ENCODE measurements at regions not wholly inside any gene's neighbourhood (a gene's known extent, or its start where the extent isn't known, plus 50 kb on each side); places are given as distances from the start of the nearest gene placed in this dataset.

DNA sequence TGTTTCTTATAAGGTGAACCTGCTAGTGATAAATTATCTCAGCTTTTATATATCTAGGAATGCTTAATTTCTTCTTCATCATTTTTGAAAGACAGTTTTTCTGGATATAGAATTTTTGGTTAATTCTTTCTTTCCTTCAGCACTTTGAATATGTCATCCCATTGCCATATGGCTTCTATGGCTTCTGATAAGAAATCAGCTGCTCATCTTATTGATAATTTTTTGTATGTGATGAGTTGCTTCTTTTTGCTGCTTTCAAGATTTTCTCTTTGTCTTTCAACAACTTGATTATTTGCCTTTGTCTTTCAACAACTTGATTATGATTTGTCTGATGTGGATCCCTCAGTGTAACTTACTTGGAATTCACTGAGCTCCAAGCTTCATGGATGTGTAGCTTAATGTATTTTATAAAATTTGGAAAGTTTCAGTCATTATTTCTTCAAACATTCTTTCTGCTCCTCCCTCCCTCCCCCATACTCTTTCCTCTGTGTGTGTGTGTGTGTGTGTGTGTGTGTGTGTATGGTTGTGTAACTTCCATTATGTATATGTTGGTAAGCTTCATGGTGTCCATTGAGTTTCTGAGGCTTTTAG, 243.9 kb downstream of the TLE1 start:
- no peaks in the 10 kb centered on the region for H3K36me3 ChIP-seq (ENCODE audit: insufficient read depth, low read length)
- H3K9me3 ChIP-seq (ENCODE audit: insufficient read depth, low read depth, low read length): peaks cover 13% of the 10 kb centered on the region; the same call in 1 of the 2 replicates
- H2AFZ ChIP-seq (ENCODE audit: low read length): no peak overlapping the region
- H3K4me2 ChIP-seq (ENCODE audit: low read depth, low read length, poor library complexity, severe bottlenecking): no peak overlapping the region
- H3K4me3 ChIP-seq (ENCODE audit: low read length, poor library complexity, severe bottlenecking): no peak overlapping the region
- H3K9ac ChIP-seq (ENCODE audit: low read depth, low read length, poor library complexity, severe bottlenecking): no peak overlapping the region
- no peaks in the 10 kb centered on the region for H3K4me1 ChIP-seq (ENCODE audit: insufficient read depth, low read length, poor library complexity, severe bottlenecking)
- no peaks in the 10 kb centered on the region for H3K27me3 ChIP-seq (ENCODE audit: insufficient read depth, low read length, poor library complexity, severe bottlenecking)
- no peaks in the 10 kb centered on the region for H3K79me2 ChIP-seq (ENCODE audit: insufficient read depth, low read length)
- no peaks in the 10 kb centered on the region for H3F3A ChIP-seq (ENCODE audit: low read depth)
- TF ChIP-seq, protein P1, sequence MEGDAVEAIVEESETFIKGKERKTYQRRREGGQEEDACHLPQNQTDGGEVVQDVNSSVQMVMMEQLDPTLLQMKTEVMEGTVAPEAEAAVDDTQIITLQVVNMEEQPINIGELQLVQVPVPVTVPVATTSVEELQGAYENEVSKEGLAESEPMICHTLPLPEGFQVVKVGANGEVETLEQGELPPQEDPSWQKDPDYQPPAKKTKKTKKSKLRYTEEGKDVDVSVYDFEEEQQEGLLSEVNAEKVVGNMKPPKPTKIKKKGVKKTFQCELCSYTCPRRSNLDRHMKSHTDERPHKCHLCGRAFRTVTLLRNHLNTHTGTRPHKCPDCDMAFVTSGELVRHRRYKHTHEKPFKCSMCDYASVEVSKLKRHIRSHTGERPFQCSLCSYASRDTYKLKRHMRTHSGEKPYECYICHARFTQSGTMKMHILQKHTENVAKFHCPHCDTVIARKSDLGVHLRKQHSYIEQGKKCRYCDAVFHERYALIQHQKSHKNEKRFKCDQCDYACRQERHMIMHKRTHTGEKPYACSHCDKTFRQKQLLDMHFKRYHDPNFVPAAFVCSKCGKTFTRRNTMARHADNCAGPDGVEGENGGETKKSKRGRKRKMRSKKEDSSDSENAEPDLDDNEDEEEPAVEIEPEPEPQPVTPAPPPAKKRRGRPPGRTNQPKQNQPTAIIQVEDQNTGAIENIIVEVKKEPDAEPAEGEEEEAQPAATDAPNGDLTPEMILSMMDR (conservative IDR thresholded peaks at IDR 0.05; ENCODE audit: low read length): no peak
- no peak for TF ChIP-seq EZH2phosphoT487 (IDR thresholded peaks at IDR 0.05; ENCODE audit: borderline replicate concordance)
- no peaks in the 10 kb centered on the region for H4K20me1 ChIP-seq (ENCODE audit: insufficient read depth, low read length, poor library complexity, severe bottlenecking)
- no peaks in the 10 kb centered on the region for H3K9me2 ChIP-seq (replicated peaks; ENCODE audit: low read depth, low read length)

DNA sequence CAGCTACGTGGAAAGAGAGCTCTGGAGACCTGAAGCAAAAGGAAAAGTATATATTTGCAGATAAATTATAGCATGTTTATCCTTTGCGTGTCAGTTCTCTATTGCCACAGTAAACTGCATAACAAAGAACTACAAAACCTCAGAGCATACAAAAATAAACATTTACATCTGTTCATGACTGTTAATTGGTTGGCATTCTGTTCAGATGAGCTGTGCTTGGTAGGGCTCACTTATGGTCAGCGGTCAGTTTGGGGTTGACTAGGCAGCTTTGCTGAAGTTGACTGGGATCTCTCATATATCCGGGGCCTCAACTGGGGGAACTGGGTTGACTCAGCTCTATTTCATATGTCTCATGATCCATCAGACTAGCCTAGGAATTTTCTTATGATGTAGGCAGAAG, 257.7 kb downstream of the TLE1 start:
- TF ChIP-seq, protein P1 (conservative IDR thresholded peaks at IDR 0.05; ENCODE audit: low read length): no peak
- no peak for TF ChIP-seq EZH2phosphoT487 (IDR thresholded peaks at IDR 0.05; ENCODE audit: borderline replicate concordance)
- Histone ChIP-seq H3K36me3 (ENCODE audit: insufficient read depth, low read length) (no peaks in the 10 kb centered on the region), H3F3A (ENCODE audit: low read depth) (no peaks in the 10 kb centered on the region), H3K4me3 (ENCODE audit: low read length, poor library complexity, severe bottlenecking) (no peak overlapping the region), H3K9me2 (replicated peaks; ENCODE audit: low read depth, low read length) (no peaks in the 10 kb centered on the region), H3K9me3 (ENCODE audit: insufficient read depth, low read depth, low read length) (peaks cover 20% of the 10 kb centered on the region; the same call in 1 of the 2 replicates), H3K9ac (ENCODE audit: low read depth, low read length, poor library complexity, severe bottlenecking) (no peak overlapping the region), H3K4me1 (ENCODE audit: insufficient read depth, low read length, poor library complexity, severe bottlenecking) (no peaks in the 10 kb centered on the region), H3K27me3 (ENCODE audit: insufficient read depth, low read length, poor library complexity, severe bottlenecking) (peaks cover 7% of the 10 kb centered on the region), H3K79me2 (ENCODE audit: insufficient read depth, low read length) (no peaks in the 10 kb centered on the region), H2AFZ (ENCODE audit: low read length) (no peak overlapping the region), H4K20me1 (ENCODE audit: insufficient read depth, low read length, poor library complexity, severe bottlenecking) (no peaks in the 10 kb centered on the region), H3K4me2 (ENCODE audit: low read depth, low read length, poor library complexity, severe bottlenecking) (no peak overlapping the region)

DNA sequence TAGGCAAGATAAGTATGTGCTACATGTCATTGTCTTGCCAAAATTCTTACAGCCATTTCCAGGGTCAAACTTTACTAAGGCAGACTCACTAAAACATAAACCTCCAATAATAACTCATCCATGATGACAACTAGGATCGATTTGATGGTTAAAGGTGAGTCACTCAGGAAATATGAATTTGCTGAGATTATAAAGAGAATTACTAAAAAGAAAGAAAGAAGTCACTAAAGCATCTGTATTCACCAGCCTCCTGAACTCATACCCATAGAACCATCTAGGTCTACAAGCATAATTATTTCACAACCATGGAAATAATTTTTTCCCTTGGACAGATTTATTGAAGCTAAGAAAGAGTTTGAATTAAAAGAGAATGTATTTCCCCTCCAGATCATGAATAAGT, 258.6 kb downstream of the TLE1 start:
- Histone ChIP-seq H3K9me2 (replicated peaks; ENCODE audit: low read depth, low read length) (no peaks in the 10 kb centered on the region), H4K20me1 (ENCODE audit: insufficient read depth, low read length, poor library complexity, severe bottlenecking) (no peaks in the 10 kb centered on the region), H3K4me3 (ENCODE audit: low read length, poor library complexity, severe bottlenecking) (no peak overlapping the region), H3F3A (ENCODE audit: low read depth) (no peaks in the 10 kb centered on the region), H3K36me3 (ENCODE audit: insufficient read depth, low read length) (no peaks in the 10 kb centered on the region), H3K9ac (ENCODE audit: low read depth, low read length, poor library complexity, severe bottlenecking) (no peak overlapping the region), H3K4me1 (ENCODE audit: insufficient read depth, low read length, poor library complexity, severe bottlenecking) (no peaks in the 10 kb centered on the region), H2AFZ (ENCODE audit: low read length) (no peak overlapping the region), H3K9me3 (ENCODE audit: insufficient read depth, low read depth, low read length) (peaks cover 20% of the 10 kb centered on the region; the same call in 1 of the 2 replicates), H3K27me3 (ENCODE audit: insufficient read depth, low read length, poor library complexity, severe bottlenecking) (peaks cover 7% of the 10 kb centered on the region), H3K79me2 (ENCODE audit: insufficient read depth, low read length) (no peaks in the 10 kb centered on the region), H3K4me2 (ENCODE audit: low read depth, low read length, poor library complexity, severe bottlenecking) (no peak overlapping the region)
- TF ChIP-seq, protein P1 (conservative IDR thresholded peaks at IDR 0.05; ENCODE audit: low read length): no peak
- no peak for TF ChIP-seq EZH2phosphoT487 (IDR thresholded peaks at IDR 0.05; ENCODE audit: borderline replicate concordance)

Data from Loucy (cell line).